OCI-M1 (cell line): ENCODE measurements at regions not wholly inside any gene's neighbourhood (a gene's known extent, or its start where the extent isn't known, plus 50 kb on each side); places are given as distances from the start of the nearest gene placed in this dataset.

Experiments
- DNase-seq: peaks from one replicate; lab custom pipeline; 2025; lab: John Stamatoyannopoulos, UW

DNA sequence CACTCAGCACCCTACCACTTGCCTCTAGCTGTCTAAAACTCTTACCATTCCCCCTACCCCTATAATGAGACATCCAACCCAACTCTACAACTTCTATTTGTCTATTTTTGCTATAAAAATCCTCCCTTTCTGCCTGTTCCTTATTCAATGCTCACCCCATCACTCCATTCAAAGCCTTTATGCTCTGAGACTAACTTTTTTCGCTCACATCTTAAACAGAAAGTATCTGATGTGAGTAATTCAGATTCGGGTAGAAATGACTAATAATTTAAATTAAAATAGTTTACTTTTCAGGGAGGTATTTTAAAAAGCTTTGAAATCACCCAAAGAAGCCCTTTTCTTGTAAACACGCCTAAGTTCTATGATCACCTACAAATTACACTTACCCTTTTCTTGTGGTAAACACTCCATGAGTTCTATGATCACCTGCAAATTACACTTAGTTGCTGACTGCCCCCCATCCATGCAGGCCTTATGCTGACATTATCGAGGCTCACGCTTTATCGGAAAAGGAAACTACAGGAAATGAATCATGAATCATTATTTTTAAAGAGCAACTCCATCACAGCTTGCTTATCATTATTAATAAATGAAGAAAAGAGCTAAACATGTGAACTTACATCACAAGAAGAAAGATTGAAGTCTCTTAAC, 168.7 kb upstream of the PPP1R2C start:
- no peak for DNase-seq

DNA sequence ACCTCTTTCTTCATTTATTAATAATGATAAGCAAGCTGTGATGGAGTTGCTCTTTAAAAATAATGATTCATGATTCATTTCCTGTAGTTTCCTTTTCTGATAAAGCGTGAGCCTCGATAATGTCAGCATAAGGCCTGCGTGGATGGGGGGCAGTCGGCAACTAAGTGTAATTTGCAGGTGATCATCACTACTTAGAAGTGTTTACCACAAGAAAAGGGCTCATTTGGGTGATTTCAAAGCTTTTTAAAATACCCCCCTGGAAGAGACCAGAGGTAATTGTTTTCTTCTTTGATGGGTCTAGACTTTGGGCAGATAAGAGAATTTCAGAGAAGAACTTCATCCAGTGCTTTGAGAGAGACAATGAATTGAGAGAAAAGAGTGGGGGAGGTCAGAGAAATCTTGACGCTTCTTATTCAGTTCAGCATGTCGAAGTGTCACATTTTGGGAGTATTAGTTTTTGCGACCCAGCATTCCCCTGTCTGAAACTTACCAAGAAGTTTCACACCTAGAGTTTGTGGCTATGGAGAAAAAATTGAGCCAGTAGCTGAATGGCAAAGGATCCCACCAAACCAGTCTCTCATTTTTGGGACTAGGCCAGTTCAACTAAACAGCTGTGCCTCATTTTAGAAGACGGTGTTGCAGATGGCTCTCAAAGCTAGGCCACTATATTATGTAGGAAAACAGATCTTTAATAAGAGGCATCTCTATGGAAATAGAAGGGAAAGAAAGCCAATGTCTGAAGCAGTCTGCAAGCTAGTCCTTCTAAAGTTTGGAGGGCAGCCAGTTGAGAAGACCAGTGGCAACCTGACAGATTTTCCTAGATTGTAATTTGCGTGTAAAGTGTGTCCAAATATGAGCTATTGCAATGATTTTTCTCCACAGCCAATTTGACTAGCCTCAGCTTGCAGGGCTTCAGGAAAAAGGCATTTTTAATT, 171.0 kb upstream of the PPP1R2C start:
- no peak for DNase-seq

DNA sequence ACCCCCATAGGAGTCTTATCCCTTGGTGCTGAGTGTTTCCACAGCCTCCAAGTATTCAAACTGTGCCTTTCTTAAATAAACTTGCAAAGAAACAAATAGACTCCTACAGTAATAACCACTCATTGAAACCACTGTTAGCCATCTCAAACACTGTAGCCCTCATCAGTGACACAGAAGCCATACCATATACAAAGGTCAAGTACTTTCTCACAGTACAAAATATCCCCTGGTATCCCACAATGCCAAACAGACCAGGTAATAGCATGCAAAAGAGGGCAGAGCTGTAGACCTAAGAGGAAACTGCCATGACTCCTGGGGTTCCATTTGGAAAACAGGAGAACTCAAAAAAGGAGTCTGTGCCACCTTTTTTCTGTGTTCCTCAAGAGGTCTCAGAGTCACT, 173.8 kb upstream of the PPP1R2C start:
- DNase-seq: no peak

DNA sequence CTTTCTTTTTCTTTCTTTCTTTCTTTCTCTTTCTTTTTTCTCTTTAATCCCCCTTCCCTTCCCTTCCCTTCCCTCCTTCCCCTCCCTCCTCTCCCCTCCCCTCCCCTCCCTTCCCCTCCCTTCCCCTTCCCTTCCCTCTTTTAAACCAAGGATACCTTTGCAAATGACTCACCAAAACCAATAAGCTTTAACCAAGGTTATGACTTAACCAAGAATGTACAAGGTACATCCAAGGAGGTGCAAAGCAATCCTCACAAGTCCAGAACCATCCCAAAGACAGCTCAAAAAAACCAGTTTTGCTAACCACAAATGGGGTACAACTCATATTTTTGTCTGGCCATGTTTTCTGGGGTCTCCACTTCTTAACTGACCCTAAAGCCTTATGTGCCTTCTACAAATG, 174.7 kb upstream of the PPP1R2C start:
- DNase-seq: no peak

DNA sequence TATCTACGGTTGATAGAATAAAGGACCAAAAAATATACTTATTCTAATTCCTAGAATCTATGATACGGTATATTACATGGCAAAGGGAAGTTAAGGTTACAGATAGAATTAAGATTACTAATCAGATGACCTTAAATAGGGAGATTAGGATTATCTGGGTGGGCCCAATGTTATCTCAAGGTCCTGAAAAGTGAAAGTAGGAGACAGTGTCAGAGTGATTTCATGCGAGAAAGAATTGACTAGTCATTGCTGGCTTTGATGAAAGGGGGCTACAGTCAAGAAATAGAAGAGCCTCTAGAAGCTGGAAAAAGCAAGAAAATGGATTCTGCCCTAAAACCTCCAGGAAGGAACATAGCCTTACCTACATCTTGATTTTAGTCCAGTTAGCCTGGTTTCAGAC, 176.9 kb upstream of the PPP1R2C start:
- DNase-seq: peak; percentile 37

DNA sequence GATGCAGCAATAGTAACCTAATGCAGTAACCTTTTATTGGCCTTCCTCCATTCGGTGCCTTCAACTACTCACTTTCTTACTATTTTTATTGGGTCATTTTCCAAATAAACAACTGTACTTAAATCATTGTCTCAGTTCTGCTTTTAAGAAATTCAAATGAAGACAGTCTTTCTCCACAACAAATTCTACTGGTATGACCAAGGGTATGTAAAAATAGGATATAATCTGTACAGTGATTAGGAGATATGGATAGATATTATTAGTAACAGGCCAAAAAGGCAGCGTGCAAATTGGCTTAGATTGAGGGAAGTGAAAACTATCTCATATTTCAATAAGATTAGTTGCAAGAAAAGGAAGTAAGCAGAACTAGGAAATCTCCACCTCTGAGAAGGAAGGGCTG, 177.4 kb upstream of the PPP1R2C start:
- peak; percentile 32 for DNase-seq

DNA sequence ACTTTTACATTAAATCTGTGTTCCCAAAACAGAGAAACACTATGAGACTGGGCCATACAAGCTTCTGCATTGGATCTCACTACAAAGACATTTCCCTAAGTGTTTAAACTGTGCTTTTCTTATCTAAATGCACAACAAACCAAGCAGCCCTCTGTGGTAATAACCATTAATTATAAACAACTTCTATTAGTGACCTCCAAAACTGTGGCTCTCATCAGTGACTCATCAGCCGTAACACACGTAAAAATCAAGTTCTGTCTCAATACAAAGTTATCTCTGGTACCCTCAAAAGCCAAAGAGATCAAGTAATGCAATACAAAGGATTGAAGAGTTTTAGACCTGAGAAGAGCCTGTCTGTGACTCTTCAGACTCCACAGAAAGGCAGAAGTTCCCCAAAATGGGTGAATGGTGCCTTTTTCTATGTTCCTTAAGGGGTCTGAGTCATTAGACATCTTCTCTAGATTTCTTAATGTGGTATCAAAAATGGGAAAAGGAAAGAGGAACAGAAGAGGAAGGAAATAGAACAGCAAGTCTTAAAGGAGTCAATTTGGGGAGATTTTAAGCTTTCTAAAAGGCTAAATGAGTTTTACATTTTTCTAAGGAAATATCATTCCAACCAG, 189.8 kb upstream of the PPP1R2C start:
- peak; percentile 12 for DNase-seq

DNA sequence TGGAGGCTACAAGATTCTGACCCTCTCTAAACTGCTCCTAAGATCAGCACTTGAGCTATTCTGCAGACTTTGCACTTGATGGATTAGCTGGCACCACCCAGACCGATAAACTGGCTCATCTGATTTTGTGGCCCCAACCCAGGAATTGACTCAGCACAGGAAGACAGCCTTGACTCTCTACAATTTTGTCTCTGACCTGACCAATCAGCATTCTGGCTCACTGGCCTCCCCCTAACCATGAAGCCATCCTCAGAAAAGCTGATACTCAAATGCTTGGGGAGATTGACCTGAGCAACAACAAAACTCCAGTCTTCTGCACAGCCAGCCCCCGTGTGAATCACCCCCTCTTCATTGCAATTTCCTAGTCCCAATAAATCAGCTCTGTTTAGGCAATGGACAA, 195.4 kb upstream of the PPP1R2C start:
- peak; percentile 2 for DNase-seq

DNA sequence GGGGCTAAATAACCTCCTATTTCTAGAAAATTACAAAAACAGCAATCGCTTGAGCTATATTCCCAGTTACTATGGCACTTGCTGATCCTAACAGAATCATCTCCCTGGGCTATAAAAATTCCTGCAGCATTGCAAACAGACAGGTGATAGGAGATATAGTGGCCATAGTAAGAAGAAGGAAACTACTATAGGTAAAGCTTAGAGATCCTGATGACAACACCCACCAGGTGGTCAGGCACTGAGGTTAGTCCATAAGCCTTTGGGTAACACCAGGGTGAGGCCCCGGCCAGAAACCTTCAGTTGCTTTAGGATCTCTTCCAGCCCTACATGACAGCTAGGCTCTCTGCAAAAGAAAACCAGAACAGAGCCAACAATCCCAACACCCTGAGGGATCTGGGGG, 197.9 kb upstream of the PPP1R2C start:
- no peak for DNase-seq

DNA sequence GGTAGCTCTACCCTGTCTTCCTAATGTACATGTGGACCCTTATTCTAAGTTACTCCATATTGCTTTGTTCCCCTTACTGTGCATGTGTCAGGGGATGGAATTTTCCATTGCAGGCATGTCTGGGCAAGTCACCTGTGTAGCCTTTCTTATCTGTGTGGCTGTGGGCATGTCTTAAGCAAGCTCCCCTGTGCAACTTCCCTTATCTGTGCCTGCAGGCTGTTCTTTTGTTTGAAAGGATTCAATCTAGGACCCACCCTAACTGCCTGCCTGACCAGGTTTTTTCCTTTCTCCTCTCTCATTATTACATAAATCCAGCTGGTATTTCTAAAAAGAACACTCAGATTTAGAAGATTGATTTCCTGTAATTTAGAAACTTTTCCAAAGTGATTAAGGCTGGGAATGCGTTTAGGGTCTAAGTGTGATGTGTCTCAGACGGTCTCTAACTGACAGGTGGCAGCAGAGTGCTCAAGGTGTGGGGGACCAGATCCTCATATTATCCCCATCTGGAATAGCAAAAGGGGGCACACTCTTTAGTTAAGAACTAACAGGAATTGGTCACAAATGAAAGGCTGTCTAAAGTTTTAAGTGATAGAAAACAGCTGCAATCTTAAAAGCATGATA, 198.9 kb upstream of the PPP1R2C start:
- DNase-seq: peak; percentile 81

DNA sequence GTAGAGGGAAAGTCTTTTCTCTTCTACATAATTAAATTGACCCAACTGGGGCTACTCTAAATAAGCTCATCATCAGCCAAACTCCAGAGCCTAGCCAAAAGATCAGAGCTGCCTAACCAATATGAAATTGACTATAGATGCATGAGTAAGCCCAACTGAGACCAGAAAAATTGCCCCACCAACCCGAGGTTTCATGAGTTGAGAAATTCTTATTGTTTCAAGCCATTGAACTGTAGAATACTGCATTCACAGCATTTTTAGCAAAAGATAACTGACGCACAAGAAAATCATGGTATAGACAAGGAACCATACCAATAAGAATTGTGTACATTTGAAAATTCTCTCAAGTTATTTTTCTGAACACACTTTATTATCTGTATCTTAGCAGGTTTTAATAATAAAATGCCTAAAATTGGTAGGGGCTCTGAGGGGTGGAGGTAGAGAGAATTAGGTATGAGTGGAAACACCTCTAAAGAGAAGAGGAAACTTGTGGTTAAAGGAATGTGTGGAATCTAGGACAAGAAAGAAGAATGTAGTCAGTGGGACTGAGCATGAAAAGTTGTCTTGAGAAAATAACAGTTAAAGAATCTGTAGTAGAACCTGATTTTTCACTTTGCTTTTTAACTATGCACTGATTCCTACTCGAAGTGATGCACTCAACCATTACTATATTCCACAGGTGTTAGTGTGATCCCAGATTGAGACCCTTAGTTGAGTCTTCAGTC, 200.9 kb upstream of the PPP1R2C start:
- no peak for DNase-seq

DNA sequence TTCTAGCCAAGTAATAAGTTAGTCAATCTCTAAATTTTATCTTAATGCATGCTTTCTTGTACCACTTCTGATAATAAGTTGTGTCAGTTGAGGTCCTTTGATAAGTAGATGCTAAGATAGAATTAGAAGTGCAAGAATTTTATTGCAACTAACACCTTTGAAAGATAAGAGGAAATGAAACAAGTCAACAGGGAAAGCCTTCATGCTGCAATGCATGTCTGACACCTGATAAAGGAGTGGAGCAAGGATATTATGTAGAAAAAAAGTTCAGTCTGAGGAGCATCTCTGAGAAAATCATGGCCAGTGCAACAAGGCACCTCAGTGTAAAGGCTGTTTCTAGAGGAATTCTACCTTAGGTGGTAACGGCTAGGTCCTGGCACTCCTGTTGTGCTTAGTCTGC, 210.7 kb upstream of the PPP1R2C start:
- DNase-seq: no peak

DNA sequence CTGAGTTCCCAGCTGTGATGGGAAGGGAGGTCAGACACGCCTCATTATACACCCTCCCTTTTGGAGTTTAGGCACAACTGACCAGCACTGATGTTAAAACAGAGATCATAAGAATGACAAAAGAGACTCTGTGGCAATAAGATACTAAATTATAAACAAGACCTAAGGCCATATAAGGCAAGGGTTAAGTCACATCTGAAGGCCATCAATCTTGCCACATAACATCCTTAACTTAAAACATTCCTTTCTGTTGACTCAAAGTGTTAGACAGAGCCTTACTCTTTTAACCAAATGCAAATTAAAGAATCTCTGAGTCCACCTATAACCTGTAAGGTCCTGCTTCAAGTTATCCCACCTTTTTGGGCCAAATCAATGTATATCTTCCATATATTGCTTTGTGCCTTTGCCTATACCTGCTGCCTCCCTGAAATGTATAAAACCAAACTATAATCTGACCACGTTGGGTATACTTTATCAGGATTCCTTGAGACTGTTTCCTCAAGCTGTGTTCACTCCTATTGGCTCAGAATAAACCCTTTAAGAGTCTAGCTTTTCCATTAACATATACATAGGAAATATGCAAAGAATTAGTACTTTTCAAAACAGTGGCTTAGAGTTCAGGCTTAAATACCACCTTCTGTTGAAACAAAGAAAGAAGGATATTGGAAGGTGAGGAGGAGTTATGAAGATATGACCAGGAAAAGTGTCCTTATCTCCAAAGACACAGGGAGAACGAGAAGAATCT, 214.4 kb upstream of the PPP1R2C start:
- DNase-seq: no peak

DNA sequence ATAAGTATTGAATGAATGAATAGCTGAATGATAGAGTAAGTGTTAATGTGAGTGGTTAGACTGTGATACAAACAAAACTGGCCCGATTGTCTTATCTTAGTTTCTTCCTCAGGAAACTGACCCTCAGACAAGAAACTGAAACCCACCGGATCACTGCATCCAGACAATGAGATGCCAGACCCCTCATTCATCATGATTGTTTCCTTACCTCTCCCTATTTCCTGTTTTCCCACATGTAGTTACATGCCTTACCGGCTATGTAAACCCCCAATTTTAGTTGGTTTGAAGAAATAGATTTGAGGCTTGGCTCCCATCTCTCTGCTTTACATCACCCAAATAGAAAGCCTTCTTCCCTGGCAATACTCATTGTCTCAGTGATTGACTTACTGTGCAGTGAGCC, 218.9 kb upstream of the PPP1R2C start:
- no peak for DNase-seq

DNA sequence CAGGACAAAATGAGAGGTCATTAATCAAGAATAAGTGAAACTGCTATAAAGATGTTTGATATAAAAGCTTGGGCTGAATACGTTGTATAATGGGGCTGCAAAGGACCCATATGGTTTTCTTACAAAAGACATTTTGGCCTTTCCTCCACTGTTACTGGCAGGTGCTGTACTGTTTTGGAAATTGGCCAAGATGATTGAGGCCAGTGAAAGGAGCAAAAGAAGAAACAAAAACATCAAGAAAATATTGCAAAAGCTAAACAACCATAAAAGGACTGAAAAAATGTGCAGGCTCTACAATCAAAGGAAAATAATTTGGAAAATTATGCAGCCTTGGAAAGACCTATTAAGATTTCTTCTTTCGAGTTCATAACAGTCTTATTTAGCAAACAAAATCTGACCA, 222.2 kb upstream of the PPP1R2C start:
- no peak for DNase-seq

DNA sequence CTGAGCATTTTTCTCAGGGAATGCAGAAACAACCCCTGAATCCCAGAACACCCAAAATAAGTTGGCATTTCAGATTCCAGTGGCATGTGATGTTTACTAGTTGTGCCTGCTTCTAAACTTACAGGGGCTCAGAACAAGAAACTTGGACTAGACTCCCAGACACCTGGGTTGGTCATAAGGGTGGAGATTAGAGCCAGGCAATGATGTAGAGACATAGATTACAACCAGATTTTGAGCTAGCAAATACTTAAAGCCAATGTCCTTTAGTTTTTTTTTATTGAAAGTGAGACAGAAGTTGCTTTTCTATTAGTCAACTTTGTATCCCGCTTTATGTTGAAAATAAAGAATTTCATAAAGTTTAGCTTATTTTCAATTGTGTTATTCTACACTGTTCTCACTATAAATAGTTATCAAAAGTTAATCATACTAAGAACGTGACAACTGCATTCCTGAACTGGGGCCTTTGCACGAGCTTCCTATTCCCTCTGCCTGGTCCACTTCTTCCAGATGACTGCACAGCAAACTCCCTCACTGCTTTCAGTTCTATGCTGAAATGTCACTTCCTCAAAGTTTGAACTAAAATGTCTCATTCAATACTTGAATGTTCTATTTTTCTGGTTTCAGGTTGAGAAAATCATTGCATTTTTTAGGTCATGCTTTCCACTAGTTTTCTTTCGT, 224.7 kb upstream of the PPP1R2C start:
- peak; percentile 37 for DNase-seq

DNA sequence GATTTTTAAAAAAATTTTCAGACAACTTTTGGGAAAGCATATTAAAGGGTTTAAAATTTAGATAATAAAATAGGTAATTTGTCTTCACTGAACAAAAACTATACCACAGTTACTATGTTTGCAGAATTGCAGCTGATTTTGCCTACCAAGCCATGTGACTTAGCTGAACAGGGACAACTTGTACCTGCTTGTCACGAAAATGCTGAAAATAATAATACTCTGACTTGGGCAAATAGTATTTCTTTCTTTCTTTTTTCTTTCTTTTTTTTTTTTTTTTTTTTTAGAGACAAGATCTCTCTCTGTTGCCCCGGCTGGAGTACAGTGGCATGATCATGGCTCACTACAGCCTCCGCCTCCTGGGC, 225.2 kb upstream of the PPP1R2C start:
- no peak for DNase-seq

DNA sequence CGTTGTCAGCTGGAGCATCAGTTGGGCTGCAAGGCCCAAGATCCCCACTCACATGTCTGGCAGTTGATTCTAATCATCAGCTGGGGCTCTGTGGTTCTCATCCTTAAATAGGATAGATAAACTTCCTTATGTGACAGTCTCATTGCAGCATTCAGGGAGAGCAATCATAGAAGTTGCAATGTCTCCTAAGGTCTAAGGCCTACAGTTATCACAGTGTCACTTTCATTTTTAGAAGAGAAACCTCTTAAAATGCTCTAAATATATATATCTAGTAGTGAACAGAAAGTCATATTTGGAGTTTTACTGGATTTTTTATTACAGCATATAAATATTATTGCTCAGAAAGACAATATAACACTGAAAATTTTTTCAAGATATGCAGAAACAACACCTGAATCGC, 226.0 kb upstream of the PPP1R2C start:
- peak; percentile 28 for DNase-seq

DNA sequence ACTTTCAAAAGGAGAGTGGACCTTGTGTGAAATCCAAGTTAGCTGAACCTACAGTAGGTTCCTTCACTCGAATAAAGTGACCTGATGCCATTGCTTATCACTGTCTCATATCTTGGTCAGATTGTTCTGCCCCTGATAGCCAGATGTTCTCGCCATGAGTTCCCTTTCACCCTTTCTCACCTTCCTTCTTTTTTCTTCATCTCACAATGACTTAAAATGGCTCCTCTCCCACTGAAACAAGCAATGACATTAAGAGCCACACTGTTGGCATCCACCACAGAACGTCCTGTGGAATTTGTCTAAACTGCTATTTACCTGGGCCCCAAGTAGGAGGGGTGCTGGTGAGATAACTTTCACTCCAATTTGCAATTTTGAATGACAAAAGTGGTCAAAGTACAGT, 227.6 kb upstream of the PPP1R2C start:
- DNase-seq: no peak

DNA sequence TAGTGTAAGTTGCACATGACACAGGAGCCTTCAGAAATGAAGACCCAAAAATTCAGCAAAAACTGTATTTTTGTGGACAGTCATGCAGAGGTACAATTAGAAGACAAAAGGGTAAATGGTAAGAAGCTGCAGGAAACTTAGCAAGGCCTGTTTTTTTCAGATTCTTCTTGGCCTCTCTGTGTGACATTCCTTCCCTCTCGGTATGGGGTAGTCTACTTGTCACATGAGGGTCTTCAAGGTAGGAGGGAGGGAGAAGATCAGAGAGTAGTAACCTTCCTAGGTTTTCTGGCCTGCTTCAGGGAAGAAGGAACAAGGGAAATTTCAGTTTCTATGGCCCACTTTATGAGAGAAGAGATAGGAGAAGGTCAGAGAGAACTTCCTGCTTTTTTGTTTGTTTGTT, 230.4 kb upstream of the PPP1R2C start:
- DNase-seq: no peak

DNA sequence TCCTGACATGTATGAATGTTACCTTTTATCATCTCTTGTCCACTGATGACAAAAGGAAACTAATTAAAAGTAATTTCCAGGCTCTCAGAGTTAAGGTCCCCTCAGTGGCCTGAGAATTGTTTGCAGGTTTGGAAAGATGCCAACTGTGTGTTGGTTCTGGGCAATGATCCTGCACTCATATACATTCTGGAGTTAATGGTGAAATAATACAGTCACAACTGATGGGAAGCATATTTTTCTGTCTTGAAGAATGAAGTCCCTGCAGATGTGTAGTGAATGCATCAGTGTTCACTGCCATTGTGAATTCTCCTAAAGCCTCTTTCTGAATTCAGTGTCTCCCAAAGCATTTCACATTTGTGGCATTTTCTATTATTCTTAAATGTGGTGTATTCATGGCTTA, 238.1 kb upstream of the PPP1R2C start:
- DNase-seq: no peak
